ENCODE measurements at regions not wholly inside any gene's neighbourhood (a gene's known extent, or its start where the extent isn't known, plus 50 kb on each side); places are given as distances from the start of the nearest gene placed in this dataset.

GRCh38 chr20:63115651-63116411 is 100.1 kb downstream of the YTHDF1 start:
- H3K9me1 ChIP-seq (ENCODE audit: control insufficient read depth, insufficient read depth, low read length), result peaks cover 3% of the 10 kb centered on the region
- peaks cover 3 to 65% of the 10 kb centered on the region in 2 experiments; a peak in 4 of 5 replicates for H3K27me3 ChIP-seq (ENCODE audit: control insufficient read depth in 2 of 2, insufficient read depth in 2 of 2, low read length in 2 of 2)
- no peak overlapping the region for H2AFZ ChIP-seq (ENCODE audit: low read depth, low read length)
- POLR2A ChIA-PET, result interaction anchor here (0.7 to 1.3 kb wide), 2 partner anchors 17 to 34 kb away, joined by 3 to 6 read pairs; no protein-coding TSS in a partner anchor
- in situ Hi-C loops (cut with MboI), result no loop called here
- ATAC-seq (no peak), FAIRE-seq (no peak), DNase-seq (ENCODE audit: extremely low read depth in 1 of 4, low spot score in 3 of 4) (no peak)
- H3K9me3 ChIP-seq (replicated peaks; ENCODE audit: control insufficient read depth, insufficient read depth, low read depth, low read length), result no peaks in the 10 kb centered on the region
- no peak overlapping the region for H3K4me2 ChIP-seq (ENCODE audit: insufficient read depth, low read length)
- H3K9ac ChIP-seq (ENCODE audit: insufficient read depth in 1 of 2, low read depth in 2 of 2, low read length in 2 of 2), result no peak overlapping the region
- no peaks in the 10 kb centered on the region; a peak in 1 of 5 replicates for H3K4me1 ChIP-seq (replicated peaks in 1 of 2; ENCODE audit: control insufficient read depth in 2 of 2, insufficient read depth in 2 of 2, low read length in 2 of 2)
- WGBS (ENCODE audit: insufficient coverage, low coverage, missing lambda C conversion rate), result 18% methylated on average over 10 of the region's 11 CpGs
- H4K20me1 ChIP-seq (replicated peaks; ENCODE audit: control insufficient read depth, insufficient read depth, low read length), result no peaks in the 10 kb centered on the region; the same call in 1 of the 2 replicates
- H3K36me3 ChIP-seq (ENCODE audit: control insufficient read depth, insufficient read depth, low read length), result no peaks in the 10 kb centered on the region
- no peaks in the 10 kb centered on the region for H3K79me2 ChIP-seq (ENCODE audit: control insufficient read depth, insufficient read depth, low read length)
- CTCF ChIA-PET (ENCODE audit: low intra/inter-chr PET ratio), result no interaction called here
- no TSS peak for BruUV-seq (replicated peaks)
- no peak overlapping the region for H3K4me3 ChIP-seq
- intact Hi-C loops (cut with micrococcal nuclease), result no loop called here
- no peak overlapping the region for H3K27ac ChIP-seq (ENCODE audit: extremely low read depth, low read depth, low read length)
- TF ChIP-seq NCOR1 (IDR thresholded peaks at IDR 0.05) (no peak), ATF6 (CRISPR knock-in tag; IDR thresholded peaks at IDR 0.05) (no peak), ZBTB7A (IDR thresholded peaks at IDR 0.05; ENCODE audit: borderline replicate concordance, control insufficient read depth, low read depth, low read length) (no peak), ZNF717 (CRISPR knock-in tag; IDR thresholded peaks at IDR 0.05) (no peak), HNRNPUL1 (IDR thresholded peaks at IDR 0.05; ENCODE audit: low read length) (no peak), HDAC3 (IDR thresholded peaks at IDR 0.05; ENCODE audit: borderline replicate concordance, partially characterized antibody) (no peak), SMARCA5 (IDR thresholded peaks at IDR 0.05) (no peak), NFATC3 (IDR thresholded peaks at IDR 0.05) (no peak), CTCF (IDR thresholded peaks at IDR 0.05 in 2 of 3, conservative IDR thresholded peaks at IDR 0.05 in 1 of 3; ENCODE audit: insufficient read depth in 2 of 3, low read depth in 1 of 3, low read length in 3 of 3) (no peak), BMI1 (IDR thresholded peaks at IDR 0.05; ENCODE audit: low read length) (no peak)
- TF ChIP-seq, protein P1, sequence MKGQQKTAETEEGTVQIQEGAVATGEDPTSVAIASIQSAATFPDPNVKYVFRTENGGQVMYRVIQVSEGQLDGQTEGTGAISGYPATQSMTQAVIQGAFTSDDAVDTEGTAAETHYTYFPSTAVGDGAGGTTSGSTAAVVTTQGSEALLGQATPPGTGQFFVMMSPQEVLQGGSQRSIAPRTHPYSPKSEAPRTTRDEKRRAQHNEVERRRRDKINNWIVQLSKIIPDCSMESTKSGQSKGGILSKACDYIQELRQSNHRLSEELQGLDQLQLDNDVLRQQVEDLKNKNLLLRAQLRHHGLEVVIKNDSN (CRISPR knock-in tag; IDR thresholded peaks at IDR 0.05), result no peak

All from K562 (cell line).